Peyer's patch (tissue), 4 donors: ENCODE measurements at regions not wholly inside any gene's neighbourhood (a gene's known extent, or its start where the extent isn't known, plus 50 kb on each side); places are given as distances from the start of the nearest gene placed in this dataset.

Experiments used
- POLR2A ChIP-seq, 2 donors: fragments of 450-650 bp; IDR thresholded peaks; one replicate each; pipeline ENCODE4 v1.5.1; 2017; ENCODE audit warnings: antibody characterized with exemption in 2 of 2, mild to moderate bottlenecking in 2 of 2, moderate library complexity in 2 of 2
- TF ChIP-seq, protein P1 (sequence below), 6 experiments: fragments of 450-650 bp in 4 of 6; fragments of 200-600 bp in 2 of 6; sonication (generic) in 1 of 6; IDR thresholded peaks; one replicate each; pipeline ENCODE4 v1.5.1; 2017 to 2019; ENCODE audit warnings: antibody characterized with exemption in 6 of 6, mild to moderate bottlenecking in 3 of 6, moderate library complexity in 1 of 6

DNA sequence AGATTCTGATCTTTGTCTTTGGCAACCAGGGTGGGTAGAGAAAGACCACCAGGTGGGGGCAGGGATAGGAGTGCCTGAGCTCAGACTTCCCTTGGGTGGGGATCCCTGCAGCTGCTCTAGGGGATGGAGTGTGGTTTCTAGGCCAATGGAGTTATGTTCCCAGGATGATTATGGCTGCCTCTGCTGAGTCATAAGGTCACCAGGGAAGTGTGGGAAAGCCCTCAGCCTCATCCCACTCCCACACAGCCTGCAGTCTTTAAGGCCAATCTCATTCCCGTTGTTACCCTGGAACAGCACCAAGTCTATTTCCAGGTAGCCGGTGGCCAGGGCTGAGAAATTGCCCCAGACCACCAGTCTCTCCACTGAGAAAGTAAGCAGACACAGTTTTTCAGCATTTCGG lies 2269.3 kb upstream of the RAG2 start:
- TF ChIP-seq POLR2A (IDR thresholded peaks at IDR 0.05): no peak
- TF ChIP-seq, protein P1, sequence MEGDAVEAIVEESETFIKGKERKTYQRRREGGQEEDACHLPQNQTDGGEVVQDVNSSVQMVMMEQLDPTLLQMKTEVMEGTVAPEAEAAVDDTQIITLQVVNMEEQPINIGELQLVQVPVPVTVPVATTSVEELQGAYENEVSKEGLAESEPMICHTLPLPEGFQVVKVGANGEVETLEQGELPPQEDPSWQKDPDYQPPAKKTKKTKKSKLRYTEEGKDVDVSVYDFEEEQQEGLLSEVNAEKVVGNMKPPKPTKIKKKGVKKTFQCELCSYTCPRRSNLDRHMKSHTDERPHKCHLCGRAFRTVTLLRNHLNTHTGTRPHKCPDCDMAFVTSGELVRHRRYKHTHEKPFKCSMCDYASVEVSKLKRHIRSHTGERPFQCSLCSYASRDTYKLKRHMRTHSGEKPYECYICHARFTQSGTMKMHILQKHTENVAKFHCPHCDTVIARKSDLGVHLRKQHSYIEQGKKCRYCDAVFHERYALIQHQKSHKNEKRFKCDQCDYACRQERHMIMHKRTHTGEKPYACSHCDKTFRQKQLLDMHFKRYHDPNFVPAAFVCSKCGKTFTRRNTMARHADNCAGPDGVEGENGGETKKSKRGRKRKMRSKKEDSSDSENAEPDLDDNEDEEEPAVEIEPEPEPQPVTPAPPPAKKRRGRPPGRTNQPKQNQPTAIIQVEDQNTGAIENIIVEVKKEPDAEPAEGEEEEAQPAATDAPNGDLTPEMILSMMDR (IDR thresholded peaks at IDR 0.05): no peak
